NCI-H2029 treated with DMSO at 0.1 percent for 48 hours (cell line): ENCODE measurements at regions not wholly inside any gene's neighbourhood (a gene's known extent, or its start where the extent isn't known, plus 50 kb on each side); places are given as distances from the start of the nearest gene placed in this dataset.
A peak's percentile ranks its signal among the peaks of the same experiment; 100 is the strongest.
"Not testable (repeated sequence)": the region's sequence is repeated elsewhere in the genome, so short reads cannot be mapped to it uniquely, and the experiment has no call there.

Source experiments
- DNase-seq: peaks from one replicate; lab custom pipeline; 2025; lab: John Stamatoyannopoulos, UW

DNA sequence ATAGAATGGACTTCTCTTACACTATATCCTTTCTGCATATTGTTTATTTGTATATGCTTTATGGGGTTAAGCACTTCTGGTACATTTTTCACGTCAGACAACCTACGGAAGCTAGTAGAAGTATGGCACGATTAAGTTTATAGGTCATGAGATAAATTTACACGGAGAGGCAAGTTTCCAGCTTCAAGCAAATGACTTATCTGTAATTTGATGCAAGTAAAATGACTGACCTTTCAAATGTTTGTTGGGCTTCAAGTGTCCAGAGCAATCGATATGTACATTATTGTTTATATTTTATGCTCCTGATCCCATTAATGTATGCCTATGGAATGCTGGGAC, 97.5 kb upstream of the EFEMP1 start:
- no peak for DNase-seq

DNA sequence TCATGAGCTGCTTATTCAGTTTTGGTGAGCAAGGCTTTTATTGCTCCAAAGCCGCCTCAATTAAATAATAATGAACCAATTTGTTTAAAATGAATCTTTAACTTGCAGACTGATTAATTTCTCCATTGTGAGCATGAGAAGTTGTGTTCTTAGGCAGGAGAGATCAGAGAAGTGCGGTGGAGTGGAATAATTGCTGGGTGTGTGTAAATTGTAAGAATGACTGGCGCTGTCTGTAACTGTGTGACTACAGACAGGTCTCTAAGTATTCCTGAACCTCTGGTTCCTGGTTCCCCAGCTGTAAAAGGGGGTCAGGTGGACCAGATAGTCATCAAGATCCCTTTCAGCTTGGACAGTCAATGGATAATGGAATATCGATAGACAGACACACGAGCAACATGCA, 98.0 kb upstream of the EFEMP1 start:
- no peak for DNase-seq

DNA sequence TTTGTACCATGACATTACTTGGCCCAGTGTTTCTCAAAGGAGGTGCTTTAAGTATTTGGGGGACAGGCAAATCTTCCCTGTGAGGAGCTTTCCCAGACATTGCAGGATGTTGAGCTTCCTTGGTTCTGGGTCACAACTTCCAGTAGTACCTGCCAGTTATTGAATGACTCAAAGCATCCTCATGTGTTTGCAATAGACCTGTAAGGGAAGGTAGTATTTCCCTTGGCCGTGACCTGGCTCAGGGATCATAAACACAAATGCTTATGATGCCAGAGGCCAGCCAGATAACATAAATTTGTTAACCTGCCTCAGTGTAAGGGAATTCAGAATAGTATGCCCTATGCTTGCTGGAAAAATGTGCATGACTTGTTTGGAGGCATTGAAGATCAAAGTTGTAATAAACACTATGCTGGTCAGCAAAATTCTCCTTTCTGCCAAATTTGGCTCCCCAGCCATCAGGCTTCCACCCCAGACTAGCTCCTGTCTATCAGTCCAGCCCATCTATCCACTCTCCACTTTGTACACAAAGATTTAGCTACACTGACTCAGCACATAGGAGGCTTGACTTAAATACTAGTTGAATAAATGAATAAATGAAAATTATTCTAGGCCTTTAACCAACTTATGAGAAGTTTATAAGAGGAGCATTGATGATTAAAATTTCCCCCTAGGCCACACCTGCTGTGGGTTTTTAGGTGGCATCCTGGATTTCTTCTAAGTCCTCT, 102.0 kb upstream of the EFEMP1 start:
- DNase-seq, result no peak

DNA sequence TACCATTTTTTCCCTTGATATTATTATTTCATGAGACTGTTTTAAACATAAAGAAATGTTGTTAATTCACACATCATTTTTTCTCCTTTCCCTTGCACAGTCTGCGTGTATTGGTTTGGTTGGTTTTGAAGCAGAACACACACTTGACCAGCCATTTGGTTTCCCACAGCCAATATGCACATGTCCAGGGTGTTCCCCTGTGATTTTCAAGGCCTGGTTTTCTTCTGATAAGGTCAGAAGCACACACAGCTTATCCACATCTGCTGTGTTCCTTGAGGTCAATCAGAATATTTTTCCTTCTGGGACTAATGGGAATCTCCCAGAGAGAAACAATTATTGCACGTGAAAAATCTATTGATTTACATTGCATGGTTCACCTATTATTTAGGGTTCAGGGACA, 103.2 kb upstream of the EFEMP1 start:
- DNase-seq, result no peak

DNA sequence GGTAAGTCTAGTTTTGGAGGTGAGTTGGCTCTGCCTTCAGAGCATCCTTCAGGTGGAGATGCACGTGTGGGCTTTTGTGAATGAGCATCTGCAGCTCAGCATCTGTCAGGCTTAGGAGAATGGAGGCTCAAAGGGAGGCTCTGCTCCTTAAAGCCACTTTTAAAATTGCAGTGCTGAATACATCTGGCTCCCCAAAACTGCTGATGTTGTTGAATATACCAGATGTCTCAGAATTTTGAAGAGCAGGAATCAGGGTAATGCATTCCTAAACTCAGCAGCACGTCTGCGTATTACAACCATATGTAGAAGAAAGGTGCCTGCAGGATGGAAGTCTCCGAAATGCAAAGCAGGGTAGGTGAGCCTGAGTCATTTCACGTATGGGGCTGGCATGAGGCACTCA, 106.5 kb upstream of the EFEMP1 start:
- no peak for DNase-seq

DNA sequence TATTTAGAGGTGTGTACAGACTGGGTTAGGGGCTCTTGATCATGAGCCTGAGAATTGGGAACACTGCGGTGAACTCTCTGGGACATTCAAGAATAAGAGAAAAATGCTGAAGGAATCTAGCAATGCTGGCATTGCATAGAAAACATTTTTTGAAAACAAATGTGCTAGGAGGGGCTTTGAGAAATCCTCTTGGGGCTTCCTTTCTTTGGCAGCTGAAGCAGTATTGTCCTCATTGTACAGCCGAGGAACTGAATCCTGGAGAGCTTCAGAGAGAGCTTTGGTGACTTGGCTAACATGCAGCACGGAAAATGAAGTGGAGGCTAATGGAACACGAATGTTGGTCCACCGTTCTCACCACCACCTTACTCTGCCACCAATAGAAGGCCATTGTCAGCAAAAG, 107.3 kb upstream of the EFEMP1 start:
- no peak for DNase-seq

DNA sequence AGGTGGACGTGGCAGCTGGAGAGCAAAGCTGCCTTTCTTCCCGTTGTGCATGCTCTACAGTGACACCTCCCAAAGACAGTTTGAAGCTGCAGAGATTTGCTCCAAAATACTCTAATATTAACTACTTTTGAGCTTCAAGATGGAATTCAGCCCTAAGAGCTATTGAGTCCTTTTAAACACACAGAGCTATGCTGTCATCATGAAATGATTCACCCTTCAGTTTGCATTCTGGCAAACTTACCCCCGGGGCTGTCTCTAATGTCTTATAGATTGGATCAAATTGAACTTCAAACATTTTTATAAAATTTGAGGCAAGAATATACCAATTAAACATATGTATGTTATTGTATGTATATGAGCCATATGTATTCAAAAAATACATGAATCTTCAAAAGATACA, 110.7 kb upstream of the EFEMP1 start:
- DNase-seq, result no peak

DNA sequence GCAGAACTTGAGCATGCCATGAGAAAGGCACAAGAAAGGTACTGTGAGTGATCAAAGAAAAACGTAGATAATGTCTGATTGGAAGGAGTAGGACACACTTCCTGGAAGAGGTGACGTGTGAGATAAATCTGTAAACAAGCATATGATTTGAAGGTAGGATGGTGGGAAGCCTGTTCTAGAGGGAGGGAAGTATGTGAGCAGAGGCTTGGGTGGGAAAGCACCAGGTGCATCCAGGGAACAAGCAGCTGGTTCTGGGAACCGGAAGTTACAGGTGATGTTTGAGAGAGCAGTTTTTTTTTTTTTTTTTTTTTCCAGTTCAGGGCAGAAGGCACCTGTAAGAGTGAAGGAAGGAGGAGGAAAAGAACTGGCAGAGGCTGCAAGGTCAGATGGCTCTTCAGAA, 116.6 kb upstream of the EFEMP1 start:
- DNase-seq, result no peak

DNA sequence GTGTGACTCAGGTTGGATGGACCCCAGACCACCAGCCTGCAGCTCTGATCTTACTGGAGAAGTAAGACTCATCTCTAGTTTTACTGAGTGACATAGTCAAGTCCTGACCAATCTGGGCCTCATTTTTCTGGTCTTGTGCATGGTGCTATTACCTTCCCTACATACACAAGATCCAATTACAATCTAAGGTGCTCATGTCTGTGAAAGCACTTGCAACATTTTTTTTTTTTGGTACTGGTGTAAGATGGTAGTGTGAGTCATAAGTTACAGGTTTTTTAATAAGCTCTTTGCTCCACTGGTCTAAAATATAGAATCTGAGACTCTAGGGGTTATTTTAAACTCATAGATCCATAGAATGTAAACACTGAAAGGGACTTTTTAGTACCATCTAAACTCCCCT, 117.3 kb upstream of the EFEMP1 start:
- DNase-seq, result no peak

DNA sequence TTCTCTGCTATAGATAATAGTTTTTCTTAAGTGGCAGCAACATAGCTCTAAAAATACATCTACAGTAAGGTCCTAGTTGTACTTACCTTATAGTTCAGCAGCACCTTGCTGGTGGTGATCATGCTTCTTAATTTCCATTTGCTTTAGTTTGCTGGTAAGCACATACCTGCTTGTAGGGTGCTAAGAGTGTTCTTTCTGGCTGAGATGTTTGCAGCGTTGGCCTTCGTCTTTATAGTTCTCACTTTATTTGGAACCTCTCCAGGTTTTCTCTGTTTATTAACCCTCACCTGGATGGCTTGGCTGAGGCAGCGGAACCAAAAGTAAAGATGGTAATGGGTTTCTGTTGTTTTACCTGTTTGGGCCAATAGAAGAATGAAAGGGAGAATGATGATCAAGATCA, 123.6 kb upstream of the EFEMP1 start:
- peak; percentile 42 for DNase-seq

DNA sequence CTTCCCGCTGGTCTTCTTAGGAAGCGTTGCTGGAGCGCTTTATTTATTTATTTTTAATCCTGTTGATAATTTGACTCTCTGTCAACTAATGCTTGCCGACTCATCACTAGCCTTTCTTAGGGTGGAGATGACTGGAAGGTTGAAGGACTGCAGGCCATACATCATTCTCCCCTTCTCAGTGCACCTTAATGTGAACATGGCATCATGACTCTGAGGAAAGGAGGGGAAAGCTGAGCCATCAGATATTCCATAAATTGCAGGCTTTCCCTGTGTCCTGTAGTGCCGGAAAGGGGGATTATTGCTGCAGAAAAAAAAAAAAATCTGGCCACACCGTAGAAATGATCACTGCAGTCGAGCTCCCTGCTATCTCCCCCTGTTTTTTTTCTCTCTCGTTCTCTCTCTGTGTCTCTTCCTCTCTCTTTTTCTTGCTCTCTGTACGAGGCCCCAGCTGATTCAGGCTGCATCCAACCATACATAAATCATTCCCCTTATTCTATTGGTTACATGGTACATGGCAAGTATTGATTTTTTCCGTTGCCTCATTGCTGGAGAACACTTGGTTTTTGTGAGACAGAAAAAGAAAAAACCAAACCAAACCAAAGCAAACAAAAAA, 125.8 kb upstream of the EFEMP1 start:
- no peak for DNase-seq

DNA sequence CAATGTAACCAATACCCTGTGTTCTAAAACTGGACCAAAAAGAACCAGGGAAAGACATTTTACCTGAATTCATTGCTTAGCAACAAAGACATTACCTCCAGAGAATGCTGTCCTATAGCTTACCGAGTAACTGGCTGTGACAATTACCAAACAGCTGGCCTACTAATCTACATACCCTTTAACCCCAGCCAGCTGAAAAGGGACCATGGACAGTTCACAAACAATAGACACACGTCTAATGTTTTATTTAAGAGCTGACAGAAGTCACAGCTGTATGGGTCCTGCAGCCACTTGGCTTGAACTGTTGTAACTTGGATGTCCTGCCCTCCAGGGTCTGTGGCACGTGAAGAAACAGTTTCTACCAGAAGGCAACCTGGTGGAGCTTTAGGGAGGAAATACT, 130.1 kb upstream of the EFEMP1 start:
- DNase-seq, result no peak

DNA sequence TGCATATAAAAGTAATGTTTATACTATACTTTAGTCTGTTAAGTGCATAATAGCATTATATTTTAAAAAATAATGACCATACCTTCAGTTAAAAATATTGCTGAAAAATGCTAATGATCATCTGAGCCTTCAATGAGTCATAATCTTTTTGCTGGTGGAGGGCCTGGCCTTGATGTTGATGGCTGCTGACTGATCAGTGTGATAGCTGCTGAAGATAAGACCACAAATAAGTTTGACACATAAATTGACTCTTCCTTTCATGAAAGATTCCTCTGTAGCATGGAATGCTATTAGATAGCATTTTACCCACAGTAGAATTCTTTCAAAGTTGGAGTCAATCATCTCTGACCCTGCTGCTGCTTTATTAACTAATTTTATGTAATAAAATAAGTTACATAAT, 128.4 kb upstream of the CCDC85A start:
- no peak for DNase-seq

DNA sequence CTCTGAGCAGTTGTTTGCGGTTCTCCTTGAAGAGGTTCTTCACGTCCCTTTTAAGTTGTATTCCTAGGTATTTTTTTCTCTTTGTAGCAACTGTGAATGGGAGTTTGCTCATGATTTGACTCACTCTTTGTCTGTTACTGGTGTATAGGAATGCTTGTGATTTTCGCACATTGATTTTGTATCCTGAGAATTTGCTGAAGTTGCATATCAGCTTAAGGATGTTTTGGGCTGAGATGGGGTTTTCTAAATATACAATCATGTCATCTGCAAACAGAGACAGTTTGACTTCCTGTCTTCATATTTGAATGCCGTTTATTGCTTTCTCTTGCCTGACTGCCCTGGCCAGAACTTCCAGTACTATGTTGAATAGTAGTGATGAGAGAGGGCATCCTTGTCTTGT, 122.5 kb upstream of the CCDC85A start:
- DNase-seq, result not testable (repeated sequence)

DNA sequence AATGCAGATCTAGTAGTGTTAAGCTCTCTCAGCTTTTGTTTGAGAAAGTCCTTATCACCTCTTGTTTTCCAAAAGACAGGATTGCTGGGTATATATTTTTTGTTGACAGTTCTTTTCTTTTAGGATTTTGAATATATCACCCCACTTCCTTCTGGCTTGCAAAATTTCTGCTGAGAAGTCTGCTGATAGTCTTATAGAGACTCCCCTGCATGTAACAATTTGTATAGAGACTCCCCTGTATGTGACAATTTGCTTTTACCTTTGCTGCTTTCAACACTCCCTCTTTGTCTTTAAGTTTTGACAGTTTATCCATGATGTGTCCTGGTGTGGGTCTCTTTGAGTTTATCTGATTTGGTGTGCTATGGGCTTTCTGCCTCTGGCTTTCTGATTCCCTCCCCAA, 115.0 kb upstream of the CCDC85A start:
- DNase-seq, result no peak

DNA sequence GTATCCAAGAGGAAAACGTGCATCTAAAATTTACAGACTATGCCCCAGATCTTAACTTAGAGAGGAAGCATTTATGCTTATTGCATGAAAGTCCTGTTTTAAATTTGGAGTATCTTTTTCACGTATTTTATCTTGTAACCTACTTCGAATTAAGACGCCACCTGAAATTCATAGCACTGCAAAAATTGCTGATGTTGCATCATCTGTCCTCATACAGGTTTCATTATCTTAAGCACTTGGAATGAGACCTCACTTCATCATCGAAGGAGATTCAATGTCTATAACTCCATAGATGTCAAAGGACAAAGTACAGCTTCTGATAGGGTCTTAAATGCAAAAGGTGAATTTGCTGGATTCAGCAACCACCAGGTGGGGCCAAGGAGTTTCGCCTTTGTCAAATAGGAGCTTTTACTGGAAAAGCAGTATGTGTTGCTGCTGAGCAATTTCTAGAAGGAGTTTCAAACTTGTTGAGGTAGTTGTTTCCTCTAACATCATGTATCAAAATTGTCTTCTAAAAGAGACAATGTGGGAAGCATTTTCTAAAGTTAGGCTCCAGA, 106.4 kb upstream of the CCDC85A start:
- no peak for DNase-seq

DNA sequence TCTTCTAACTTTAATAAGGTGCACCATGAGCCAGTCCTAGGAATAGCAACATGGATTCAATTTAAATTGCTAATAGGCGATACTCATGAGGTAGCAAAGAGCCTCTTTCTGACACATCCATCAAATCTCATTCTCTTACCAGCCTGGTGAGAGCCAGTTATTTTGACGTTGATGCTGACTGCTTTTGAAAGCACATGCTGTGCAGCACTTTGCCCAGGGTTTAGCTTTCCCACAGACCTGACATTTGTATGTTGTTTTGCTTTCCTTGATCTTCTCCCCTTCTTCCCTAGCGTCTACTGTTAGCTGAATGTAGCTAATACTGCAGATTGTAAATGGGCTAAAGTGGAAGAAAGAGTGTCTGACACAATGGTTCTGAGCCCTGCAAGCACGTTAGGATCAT, 101.1 kb upstream of the CCDC85A start:
- DNase-seq, result no peak

DNA sequence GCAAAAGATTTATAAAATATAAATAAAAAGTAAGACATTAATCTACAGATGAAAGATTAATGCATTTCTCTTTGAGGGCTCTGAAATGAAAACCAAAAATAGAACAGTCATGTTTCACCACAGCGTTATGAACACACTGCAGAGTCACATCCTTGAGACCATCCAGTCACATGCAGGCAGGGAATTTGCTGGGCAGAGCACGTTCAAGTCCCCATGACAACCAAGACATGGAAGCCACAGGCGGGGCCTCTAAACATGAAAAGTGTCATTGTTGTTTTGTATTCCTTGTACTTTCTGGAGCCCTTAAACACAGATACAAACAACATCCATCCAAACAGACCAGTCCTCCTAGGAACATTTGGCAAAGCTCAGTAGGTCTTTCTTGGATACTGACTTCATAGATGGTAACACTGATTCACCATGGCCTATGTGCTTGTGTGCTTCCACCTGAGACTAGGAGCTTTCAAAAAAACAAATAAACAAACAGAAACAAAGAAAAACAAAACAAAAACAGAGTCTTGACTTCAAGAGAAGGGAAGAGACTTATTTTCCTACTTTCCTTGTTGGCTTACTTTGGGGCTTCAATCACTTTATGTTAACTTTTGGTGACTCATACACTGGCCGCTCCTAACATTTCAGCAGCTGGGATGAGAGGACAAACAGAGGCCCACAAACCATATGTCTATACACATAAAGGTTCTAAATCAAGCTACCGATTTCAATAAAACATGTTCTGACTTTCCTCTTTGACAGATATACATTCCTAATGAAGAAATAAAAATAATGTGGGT, 99.5 kb upstream of the CCDC85A start:
- DNase-seq, result no peak

DNA sequence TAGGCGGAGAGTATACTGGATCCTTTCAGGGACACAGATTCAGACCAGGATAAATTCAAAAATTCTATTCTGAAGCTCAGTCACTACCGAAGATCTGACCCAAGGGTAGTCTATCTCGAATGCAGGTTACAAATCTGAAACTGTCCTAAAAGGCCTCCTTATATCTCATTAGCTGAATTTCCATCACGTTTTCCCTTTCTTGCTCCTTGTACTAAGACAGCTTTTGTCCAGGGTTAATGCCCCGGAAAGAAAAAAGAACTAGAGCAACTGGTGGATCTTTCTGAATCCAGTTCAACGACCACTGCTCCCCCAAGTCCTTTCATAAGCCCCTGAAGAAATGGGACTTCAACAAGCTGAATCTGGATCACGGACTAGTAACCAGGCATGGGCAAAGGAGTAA, 97.5 kb upstream of the CCDC85A start:
- no peak for DNase-seq

DNA sequence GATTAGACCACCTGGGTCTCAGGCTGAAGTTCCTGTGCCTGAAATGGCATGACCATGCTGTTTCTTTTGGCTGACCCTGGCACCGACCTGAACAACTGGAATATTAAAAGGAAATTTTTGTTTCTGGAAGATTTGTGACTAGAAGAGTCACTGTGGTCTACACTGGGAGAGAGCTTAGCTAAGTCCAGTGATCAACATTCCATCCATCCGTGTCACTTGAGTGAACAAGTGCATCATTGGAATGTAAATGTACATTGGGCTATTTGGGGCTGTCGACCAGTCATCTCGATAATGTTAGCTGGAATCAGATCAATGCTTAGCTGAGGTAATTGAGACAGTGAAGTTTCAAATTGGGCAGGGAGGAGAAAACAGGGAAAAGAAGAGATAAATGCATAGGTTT, 95.4 kb upstream of the CCDC85A start:
- no peak for DNase-seq

DNA sequence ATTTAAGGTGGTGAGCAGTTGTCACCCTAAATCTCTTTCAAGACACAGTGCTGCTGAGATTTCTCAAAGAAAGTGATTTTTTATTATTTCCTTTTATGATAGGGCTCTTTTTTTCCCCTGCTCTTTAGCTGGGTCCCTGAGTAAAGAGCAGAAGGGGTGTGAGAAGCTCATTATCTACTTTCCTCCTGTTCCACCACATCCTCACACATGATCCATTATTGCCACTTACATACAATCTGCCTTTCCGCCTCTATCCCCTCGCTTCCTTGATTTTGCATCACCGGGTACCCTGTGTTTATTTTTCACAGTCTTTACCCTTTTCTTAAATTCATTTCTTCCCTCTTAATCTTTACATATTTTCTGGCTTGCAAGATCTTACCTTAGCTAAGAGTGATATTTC, 93.9 kb upstream of the CCDC85A start:
- DNase-seq, result no peak

DNA sequence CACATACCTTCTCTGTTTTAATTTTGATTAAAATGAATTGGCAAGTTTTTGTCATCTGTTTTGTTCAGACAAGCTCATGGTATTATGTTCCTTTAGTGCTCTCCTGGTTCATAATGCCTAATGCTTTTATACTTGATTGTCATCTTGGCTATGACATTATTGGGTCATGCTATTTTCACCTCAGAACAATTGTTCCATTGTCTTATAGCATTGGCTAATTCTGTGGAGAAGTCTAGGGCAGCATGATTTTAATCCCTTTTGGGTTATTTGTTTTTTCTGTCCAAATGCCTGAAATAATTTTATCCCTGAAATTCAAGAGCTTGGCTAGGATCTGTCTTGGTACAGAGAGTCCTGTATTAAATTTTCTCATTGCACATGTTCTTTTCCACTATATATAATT, 83.8 kb upstream of the CCDC85A start:
- no peak for DNase-seq

DNA sequence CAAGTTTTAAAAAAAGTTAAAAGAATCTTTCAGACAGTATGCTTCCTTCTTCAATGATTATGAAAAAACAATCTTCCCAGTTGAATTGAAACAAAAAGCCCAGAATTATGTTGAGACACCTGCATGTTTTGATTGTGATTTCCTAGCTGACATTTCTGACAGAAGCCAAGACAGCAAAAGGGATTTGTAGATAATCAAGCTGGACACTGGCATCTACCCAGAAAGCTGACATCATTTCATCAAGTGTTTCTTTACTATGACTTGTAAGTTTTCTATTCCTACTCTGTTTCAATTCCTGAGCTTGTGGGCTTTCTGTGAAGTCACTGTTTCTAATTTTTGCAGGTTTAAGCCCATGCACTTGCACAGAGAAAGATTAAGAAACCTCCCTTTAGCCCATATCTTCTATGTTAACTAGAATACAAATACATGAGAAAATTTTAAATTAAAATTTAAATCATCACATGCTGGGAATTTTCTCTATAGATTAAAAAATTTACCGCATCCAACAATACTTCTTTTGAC, 82.9 kb upstream of the CCDC85A start:
- DNase-seq, result no peak
